Tibial nerve (tissue), 4 donors: ENCODE measurements at regions not wholly inside any gene's neighbourhood (a gene's known extent, or its start where the extent isn't known, plus 50 kb on each side); places are given as distances from the start of the nearest gene placed in this dataset.

Experiments
- DNase-seq, 2 donors: peaks; one replicate each; pipeline ENCODE4 v3.0.0-alpha.2; 2019; ENCODE audit warnings: low spot score in 2 of 2
- H3K27ac ChIP-seq, 4 donors: fragments of 200-600 bp; sonication (generic) in 3 of 4; one replicate each; pipeline ENCODE4 v1.5.1; 2017 to 2019; ENCODE audit warnings: mild to moderate bottlenecking in 1 of 4
- H3K27me3 ChIP-seq, 2 donors: fragments of 200-600 bp; sonication (generic) in 1 of 2; one replicate each; pipeline versions ENCODE4 v1.5.1 to v1.6.0; 2017 to 2019
- H3K36me3 ChIP-seq, 3 donors: fragments of 200-600 bp; sonication (generic); one replicate each; pipeline ENCODE4 v1.5.1; 2018 to 2019
- H3K4me1 ChIP-seq, 4 donors: fragments of 200-600 bp; sonication (generic) in 3 of 4; one replicate each; pipeline ENCODE4 v1.5.1; 2017 to 2019
- H3K4me3 ChIP-seq, 4 donors: fragments of 200-600 bp; sonication (generic) in 3 of 4; one replicate each; pipeline ENCODE4 v1.5.1; 2017 to 2019; ENCODE audit warnings: mild to moderate bottlenecking in 1 of 4, moderate library complexity in 1 of 4
- H3K9me3 ChIP-seq, 4 donors: fragments of 200-600 bp; sonication (generic) in 3 of 4; one replicate each; pipeline ENCODE4 v1.5.1; 2017 to 2019
- EP300 ChIP-seq, 2 donors: sonication (generic); formaldehyde crosslinking; IDR thresholded peaks; one replicate each; pipeline ENCODE4 v1.6.1; 2017; ENCODE audit warnings: antibody characterized with exemption in 2 of 2, mild to moderate bottlenecking in 1 of 2
- POLR2A ChIP-seq, 2 donors: fragments of 450-650 bp; IDR thresholded peaks; one replicate each; pipeline ENCODE4 v1.6.1; 2017; ENCODE audit warnings: antibody characterized with exemption in 2 of 2, mild to moderate bottlenecking in 2 of 2, moderate library complexity in 2 of 2
- WGBS, 2 donors: methylation state at CpG; one replicate each; pipeline ENCODE4 v1.1.5; 2018; 5-methylcytosine and 5-hydroxymethylcytosine counted together
- TF ChIP-seq, protein P1 (sequence below), 5 experiments: fragments of 200-600 bp in 3 of 5; fragments of 450-650 bp in 2 of 5; sonication (generic) in 3 of 5; IDR thresholded peaks; one replicate each; pipeline ENCODE4 v1.5.1; 2016 to 2019; ENCODE audit warnings: antibody characterized with exemption in 5 of 5, mild to moderate bottlenecking in 3 of 5, moderate library complexity in 2 of 5

DNA sequence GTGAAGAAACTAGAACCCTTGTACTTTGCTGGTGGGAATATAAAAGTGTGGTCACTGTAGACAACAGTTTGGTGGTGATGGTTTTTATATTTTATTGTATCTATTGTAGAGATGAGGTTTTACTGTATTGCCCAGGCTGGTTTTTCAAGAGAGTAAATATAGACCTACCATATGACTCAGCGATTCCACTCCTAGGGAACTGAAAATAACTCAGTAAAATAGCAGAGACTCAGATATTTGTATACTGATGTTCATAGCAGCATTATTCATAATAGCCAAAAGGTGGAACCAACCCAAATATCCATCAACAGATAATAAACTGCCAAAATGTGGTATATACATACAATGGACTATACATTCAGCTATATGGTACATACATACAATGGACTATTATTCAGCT lies 68.8 kb upstream of the IL12A start:
- H3K4me3 ChIP-seq = no peak overlapping the region
- H3K9me3 ChIP-seq = no peaks in the 10 kb centered on the region
- no peaks in the 10 kb centered on the region for H3K36me3 ChIP-seq
- no peak for DNase-seq
- no peak overlapping the region for H3K27ac ChIP-seq
- no peaks in the 10 kb centered on the region for H3K4me1 ChIP-seq
- no peaks in the 10 kb centered on the region for H3K27me3 ChIP-seq
- 78 to 81% methylated on average over 1 of the region's 1 CpG for WGBS, 2 donors
- no peak for TF ChIP-seq EP300 (IDR thresholded peaks at IDR 0.05)
- no peak for TF ChIP-seq POLR2A (IDR thresholded peaks at IDR 0.05)
- TF ChIP-seq, protein P1, sequence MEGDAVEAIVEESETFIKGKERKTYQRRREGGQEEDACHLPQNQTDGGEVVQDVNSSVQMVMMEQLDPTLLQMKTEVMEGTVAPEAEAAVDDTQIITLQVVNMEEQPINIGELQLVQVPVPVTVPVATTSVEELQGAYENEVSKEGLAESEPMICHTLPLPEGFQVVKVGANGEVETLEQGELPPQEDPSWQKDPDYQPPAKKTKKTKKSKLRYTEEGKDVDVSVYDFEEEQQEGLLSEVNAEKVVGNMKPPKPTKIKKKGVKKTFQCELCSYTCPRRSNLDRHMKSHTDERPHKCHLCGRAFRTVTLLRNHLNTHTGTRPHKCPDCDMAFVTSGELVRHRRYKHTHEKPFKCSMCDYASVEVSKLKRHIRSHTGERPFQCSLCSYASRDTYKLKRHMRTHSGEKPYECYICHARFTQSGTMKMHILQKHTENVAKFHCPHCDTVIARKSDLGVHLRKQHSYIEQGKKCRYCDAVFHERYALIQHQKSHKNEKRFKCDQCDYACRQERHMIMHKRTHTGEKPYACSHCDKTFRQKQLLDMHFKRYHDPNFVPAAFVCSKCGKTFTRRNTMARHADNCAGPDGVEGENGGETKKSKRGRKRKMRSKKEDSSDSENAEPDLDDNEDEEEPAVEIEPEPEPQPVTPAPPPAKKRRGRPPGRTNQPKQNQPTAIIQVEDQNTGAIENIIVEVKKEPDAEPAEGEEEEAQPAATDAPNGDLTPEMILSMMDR (IDR thresholded peaks at IDR 0.05) = no peak

DNA sequence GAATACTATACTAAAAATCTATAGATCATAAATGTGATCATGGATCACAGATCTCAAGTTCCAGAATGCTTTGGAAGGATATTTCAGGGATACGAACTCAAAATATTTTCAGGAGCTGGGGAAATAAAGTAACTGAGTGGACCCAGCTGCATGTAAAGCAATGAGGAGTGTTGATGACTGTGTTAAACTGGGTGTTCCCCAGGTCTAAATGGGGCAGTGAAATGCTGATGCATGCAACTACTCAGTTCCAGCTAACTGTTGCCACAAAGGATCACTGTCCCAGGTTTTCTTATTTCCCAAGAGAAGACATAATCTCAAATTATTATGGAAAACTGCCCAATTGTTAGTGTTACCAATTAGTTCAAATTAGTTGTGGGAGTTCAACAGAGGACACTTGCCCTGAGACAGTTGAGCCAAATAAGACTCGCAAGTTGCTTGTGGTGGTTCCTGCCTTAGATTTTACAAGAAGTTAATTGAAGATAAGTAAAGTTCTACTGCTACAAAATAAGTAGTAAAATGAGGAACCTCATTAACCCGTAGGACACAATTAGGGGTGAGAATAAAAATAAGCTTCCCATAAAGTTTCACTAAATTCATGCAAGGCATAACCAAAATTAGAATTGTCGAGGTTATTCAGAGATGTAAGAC lies 66.3 kb upstream of the IL12A start:
- Histone ChIP-seq H3K4me1 (no peaks in the 10 kb centered on the region), H3K36me3 (no peaks in the 10 kb centered on the region), H3K9me3 (no peaks in the 10 kb centered on the region), H3K27ac (no peak overlapping the region), H3K27me3 (no peaks in the 10 kb centered on the region), H3K4me3 (no peak overlapping the region)
- no peak for DNase-seq
- TF ChIP-seq, protein P1 (IDR thresholded peaks at IDR 0.05) = no peak
- TF ChIP-seq POLR2A (IDR thresholded peaks at IDR 0.05) = no peak
- 81 to 83% methylated on average over 4 of the region's 4 CpGs for WGBS, 2 donors

DNA sequence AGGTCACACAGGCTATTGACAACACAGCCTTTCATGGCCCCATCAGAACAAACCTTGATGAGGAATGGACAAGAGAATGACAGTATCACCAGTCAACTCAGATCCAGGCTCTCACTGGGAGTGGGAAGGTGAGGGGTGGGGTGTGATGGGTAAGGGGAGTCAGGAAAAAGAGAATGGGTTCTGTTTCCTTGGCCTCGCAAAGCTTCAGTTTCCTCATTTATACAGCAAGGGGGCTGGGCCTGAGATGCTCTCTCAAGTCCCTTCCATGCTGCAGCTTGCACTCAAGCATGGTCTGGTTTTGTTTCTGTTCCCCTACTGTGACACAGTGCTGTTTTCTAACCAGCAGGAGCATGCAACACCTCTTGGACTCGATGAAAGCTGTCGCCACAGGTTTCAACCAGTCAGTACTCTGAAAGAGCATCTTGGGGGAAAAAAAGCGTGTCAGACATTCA lies 65.7 kb upstream of the IL12A start:
- DNase-seq = no peak
- Histone ChIP-seq H3K4me1 (no peaks in the 10 kb centered on the region), H3K27me3 (no peaks in the 10 kb centered on the region), H3K27ac (no peak overlapping the region), H3K4me3 (no peak overlapping the region), H3K9me3 (no peaks in the 10 kb centered on the region), H3K36me3 (no peaks in the 10 kb centered on the region)
- 83 to 88% methylated on average over 4 of the region's 4 CpGs for WGBS, 2 donors
- TF ChIP-seq EP300 (IDR thresholded peaks at IDR 0.05) (no peak), POLR2A (IDR thresholded peaks at IDR 0.05) (no peak)
- TF ChIP-seq, protein P1 (IDR thresholded peaks at IDR 0.05) = no peak

DNA sequence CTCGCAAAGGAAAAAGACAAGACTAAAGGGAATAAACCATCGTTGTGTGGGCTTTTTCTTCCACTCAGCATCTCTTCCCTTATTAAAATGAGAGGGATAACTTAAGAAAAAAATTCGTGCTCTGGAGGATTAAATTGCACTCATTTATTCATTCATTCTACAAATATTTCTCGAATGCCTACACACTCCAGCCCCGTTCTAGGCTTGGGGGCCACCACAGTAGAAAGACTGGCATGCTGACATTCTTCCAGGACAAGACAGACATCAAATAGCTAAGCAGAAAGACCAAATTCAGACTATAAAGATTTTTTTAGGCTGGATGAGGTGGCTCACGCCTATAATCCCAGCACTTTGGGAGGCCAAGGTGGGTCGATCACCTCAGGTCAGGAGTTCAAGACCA lies 65.3 kb upstream of the IL12A start:
- no peak for DNase-seq
- TF ChIP-seq, protein P1 (IDR thresholded peaks at IDR 0.05) = no peak
- TF ChIP-seq EP300 (IDR thresholded peaks at IDR 0.05) = no peak
- TF ChIP-seq POLR2A (IDR thresholded peaks at IDR 0.05) = no peak
- Histone ChIP-seq H3K27ac (no peak overlapping the region), H3K4me3 (no peak overlapping the region), H3K36me3 (no peaks in the 10 kb centered on the region), H3K9me3 (no peaks in the 10 kb centered on the region), H3K4me1 (no peaks in the 10 kb centered on the region), H3K27me3 (no peaks in the 10 kb centered on the region)
- 78 to 81% methylated on average over 7 of the region's 7 CpGs for WGBS, 2 donors

DNA sequence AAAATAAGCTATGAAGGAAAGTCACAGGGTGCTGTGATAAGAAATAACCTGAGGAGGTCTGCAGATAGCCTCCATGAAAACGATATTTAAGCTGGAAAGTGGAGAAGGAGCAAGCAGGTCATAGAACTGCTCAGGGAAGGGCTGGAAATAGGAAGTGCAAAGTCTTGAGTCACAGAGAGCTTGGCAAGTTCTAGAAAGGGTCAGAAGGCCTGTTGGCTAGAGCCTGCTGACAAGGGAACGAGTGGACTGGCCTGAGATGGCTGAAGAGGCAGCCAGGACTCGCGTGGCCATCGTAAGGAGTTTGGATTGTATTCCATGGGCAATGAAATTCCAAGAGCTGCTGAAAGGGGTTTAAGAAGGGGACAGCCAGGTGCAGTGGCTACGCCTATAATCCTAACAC lies 64.7 kb upstream of the IL12A start:
- Histone ChIP-seq H3K4me1 (peaks cover 0 to 2% (median 0%) of the 10 kb centered on the region in 4 donors), H3K4me3 (no peak overlapping the region), H3K9me3 (no peaks in the 10 kb centered on the region), H3K27me3 (no peaks in the 10 kb centered on the region), H3K27ac (no peak overlapping the region), H3K36me3 (no peaks in the 10 kb centered on the region)
- WGBS, 2 donors = 83 to 85% methylated on average over 6 of the region's 6 CpGs
- no peak for DNase-seq
- TF ChIP-seq EP300 (IDR thresholded peaks at IDR 0.05) = no peak
- TF ChIP-seq POLR2A (IDR thresholded peaks at IDR 0.05) = no peak
- TF ChIP-seq, protein P1 (IDR thresholded peaks at IDR 0.05) = no peak
